NB4 (cell line): ENCODE measurements at regions not wholly inside any gene's neighbourhood (a gene's known extent, or its start where the extent isn't known, plus 50 kb on each side); places are given as distances from the start of the nearest gene placed in this dataset.

Experiments
- MYC ChIP-seq: IDR thresholded peaks from 2 replicates; pipeline ENCODE4 v1.6.1; 2011; ENCODE audit warnings: low read depth, low read length
- POLR2A ChIP-seq: IDR thresholded peaks from 2 replicates; pipeline ENCODE4 v1.6.1; 2011; ENCODE audit warnings: mild to moderate bottlenecking; ENCODE audit not compliant: insufficient read length; ENCODE audit errors: extremely low read depth
- TF ChIP-seq, protein P1 (sequence below): IDR thresholded peaks from one replicate; pipeline ENCODE4 v1.5.1; 2012; ENCODE audit warnings: low read depth, low read length

DNA sequence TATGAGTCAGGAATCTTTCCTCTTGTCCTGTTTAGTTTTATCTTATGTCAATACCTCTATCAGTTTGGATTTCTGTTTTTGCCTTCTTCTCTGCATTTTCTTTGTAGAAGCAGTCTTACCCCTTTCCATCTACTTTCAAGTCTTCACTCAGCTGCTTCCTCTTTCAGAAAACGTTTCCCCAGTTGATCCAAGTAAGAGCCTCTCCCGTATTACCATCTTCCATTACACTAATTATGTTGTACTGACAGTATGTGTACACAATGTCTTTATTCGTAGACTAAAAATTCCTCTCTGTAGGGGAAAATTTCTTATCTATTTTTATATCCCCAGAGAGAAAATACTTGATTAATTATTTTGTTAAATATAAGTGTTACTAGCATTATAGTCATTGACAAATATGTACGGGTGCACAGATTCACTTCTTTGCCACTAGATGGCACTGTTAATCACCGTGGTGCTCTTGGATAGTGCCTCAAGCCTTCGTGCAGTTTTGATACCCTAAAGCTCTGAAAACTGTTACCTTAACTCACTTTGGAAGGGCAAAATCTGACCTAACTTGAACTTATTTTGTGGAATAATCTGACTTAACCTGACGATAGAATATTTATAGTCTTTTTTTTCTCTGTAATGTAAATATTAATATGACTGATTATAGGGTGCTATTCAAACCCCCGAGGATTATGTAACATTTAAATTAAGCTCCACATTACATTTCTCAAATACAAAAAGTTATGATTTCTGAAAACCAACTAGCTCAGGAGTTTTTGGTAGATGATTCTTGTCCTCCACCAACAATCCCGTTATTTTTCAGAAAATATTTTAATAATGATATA is 74.2 kb upstream of the POU1F1 start:
- TF ChIP-seq, protein P1, sequence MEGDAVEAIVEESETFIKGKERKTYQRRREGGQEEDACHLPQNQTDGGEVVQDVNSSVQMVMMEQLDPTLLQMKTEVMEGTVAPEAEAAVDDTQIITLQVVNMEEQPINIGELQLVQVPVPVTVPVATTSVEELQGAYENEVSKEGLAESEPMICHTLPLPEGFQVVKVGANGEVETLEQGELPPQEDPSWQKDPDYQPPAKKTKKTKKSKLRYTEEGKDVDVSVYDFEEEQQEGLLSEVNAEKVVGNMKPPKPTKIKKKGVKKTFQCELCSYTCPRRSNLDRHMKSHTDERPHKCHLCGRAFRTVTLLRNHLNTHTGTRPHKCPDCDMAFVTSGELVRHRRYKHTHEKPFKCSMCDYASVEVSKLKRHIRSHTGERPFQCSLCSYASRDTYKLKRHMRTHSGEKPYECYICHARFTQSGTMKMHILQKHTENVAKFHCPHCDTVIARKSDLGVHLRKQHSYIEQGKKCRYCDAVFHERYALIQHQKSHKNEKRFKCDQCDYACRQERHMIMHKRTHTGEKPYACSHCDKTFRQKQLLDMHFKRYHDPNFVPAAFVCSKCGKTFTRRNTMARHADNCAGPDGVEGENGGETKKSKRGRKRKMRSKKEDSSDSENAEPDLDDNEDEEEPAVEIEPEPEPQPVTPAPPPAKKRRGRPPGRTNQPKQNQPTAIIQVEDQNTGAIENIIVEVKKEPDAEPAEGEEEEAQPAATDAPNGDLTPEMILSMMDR: peak; percentile 72
- no peak for TF ChIP-seq POLR2A
- no peak for TF ChIP-seq MYC
